Thyroid gland (tissue), 4 donors: ENCODE measurements at regions not wholly inside any gene's neighbourhood (a gene's known extent, or its start where the extent isn't known, plus 50 kb on each side); places are given as distances from the start of the nearest gene placed in this dataset.

ENCODE experiments used
- POLR2A ChIP-seq, 2 donors: fragments of 450-650 bp; IDR thresholded peaks; one replicate each; pipeline ENCODE4 v1.6.1; 2017; ENCODE audit warnings: antibody characterized with exemption in 2 of 2, mild to moderate bottlenecking in 2 of 2, moderate library complexity in 1 of 2
- TF ChIP-seq, protein P1 (sequence below), 6 experiments: fragments of 200-600 bp in 3 of 6; fragments of 450-650 bp in 3 of 6; sonication (generic) in 3 of 6; IDR thresholded peaks; one replicate each; pipeline ENCODE4 v1.5.1; 2016 to 2019; ENCODE audit warnings: antibody characterized with exemption in 6 of 6, mild to moderate bottlenecking in 2 of 6, inconsistent platforms in 1 of 6, moderate library complexity in 1 of 6

DNA sequence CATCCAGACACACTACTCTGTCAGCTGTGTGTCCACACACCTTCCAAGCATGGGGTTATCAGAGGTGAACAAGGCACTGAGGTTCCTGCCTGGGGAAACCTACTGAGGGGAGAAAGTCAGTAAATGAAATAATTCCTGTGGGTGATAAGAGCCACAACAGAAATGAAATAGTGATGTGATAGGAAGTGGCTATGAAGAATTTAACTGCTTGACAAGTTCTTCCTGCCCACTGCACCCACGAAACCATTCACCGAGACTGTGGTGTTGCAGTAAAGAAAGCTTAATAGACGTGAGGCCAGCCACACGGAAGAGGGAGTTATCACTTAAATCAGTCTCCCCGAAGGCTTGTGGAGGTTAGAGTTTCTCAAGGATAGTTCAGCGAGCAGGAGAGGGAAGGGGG, 353.1 kb downstream of the UQCRFS1 start:
- TF ChIP-seq, protein P1, sequence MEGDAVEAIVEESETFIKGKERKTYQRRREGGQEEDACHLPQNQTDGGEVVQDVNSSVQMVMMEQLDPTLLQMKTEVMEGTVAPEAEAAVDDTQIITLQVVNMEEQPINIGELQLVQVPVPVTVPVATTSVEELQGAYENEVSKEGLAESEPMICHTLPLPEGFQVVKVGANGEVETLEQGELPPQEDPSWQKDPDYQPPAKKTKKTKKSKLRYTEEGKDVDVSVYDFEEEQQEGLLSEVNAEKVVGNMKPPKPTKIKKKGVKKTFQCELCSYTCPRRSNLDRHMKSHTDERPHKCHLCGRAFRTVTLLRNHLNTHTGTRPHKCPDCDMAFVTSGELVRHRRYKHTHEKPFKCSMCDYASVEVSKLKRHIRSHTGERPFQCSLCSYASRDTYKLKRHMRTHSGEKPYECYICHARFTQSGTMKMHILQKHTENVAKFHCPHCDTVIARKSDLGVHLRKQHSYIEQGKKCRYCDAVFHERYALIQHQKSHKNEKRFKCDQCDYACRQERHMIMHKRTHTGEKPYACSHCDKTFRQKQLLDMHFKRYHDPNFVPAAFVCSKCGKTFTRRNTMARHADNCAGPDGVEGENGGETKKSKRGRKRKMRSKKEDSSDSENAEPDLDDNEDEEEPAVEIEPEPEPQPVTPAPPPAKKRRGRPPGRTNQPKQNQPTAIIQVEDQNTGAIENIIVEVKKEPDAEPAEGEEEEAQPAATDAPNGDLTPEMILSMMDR (IDR thresholded peaks at IDR 0.05), result no peak
- TF ChIP-seq POLR2A (IDR thresholded peaks at IDR 0.05), result no peak
